VCaP (cell line): ENCODE measurements at regions not wholly inside any gene's neighbourhood (a gene's known extent, or its start where the extent isn't known, plus 50 kb on each side); places are given as distances from the start of the nearest gene placed in this dataset.
A peak's percentile ranks its signal among the peaks of the same experiment; 100 is the strongest.
"Not testable (repeated sequence)": the region's sequence is repeated elsewhere in the genome, so short reads cannot be mapped to it uniquely, and the experiment has no call there.

ENCODE experiments used
- H3K27ac ChIP-seq: fragments of 450-650 bp; 2 replicates; pipeline ENCODE4 v1.5.1; 2017
- CTCF ChIP-seq: fragments of 450-650 bp; conservative IDR thresholded peaks from 2 replicates; pipeline ENCODE4 v1.5.1; 2017; ENCODE audit warnings: mild to moderate bottlenecking, moderate library complexity

DNA sequence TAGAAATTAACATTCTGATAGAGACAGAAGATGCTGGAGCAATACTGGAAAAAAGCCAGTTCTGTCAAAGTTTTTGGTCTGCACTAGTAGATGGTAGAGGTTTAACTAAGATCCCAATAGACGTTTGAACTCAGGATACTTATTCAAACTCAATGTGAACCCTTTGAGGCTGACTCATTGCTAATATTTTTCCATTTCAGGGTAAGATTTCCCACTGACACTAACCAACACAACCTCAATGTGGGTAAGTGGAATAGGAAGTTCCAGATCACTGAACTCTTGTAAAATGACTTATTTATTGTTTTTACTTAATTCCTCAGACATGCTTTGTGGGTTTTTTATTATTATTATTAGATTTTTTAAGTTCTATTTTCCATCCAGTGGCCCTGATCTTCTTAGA, 1024.8 kb downstream of the EPHA3 start:
- TF ChIP-seq CTCF, result no peak
- no peak overlapping the region for H3K27ac ChIP-seq

- no peak overlapping the region for H3K27ac ChIP-seq
- TF ChIP-seq CTCF, result no peak
These were observed 1026.7 kb downstream of the EPHA3 start for GRCh38 chr3:90134090-90134489.

DNA sequence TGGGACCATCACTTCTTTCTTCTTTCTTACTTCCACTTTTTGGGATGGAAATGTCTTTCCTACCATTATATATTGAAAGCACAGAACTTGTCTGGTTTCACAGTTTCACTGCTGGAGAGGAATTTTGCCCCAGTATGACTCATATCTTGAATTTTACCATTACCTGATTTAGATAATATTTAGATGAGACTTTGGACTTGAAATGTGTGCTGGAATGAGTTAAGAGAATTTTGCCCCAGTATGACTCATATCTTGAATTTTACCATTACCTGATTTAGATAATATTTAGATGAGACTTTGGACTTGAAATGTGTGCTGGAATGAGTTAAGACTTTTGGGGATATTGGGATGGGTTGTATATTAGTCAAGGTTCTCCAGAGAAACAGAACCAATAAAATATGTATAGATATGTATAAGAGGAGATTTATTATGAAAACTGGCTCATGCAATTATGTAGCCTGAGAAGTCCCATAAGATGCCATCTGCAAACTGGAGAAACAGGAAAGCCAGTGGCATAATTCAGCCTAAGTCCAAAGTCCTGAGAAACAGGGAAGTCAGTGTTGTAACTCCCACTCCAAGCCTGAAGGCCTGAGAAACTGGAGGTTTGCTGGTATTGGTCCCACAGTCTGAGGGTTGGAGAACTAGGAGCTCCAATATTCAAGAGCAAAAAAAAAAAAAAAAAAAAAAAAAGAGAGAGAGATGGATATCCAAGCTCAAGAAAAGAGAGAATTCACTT, 1029.2 kb downstream of the EPHA3 start:
- TF ChIP-seq CTCF, result no peak
- H3K27ac ChIP-seq, result no peak overlapping the region

GRCh38 chr3:90145094-90145860, 1037.9 kb downstream of the EPHA3 start:
- no peak for TF ChIP-seq CTCF
- H3K27ac ChIP-seq, result no peak overlapping the region

DNA sequence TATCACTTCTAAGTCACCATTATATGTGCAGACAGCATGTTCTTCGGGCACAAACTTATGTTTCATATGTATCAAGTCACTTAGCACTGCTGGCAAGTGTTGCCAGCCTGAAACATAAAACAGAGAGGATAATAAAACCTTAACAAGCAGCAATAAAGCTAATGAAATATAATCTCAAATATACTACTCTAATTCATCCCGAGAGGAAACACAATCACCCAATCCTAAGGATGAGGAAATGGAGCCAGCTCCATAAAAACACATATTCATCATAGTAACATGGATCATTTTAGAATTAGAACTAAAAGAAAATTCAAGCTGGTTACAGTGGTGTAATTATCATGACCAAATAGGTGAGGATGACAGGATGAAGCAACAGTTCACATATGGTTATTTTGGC, 1072.7 kb downstream of the EPHA3 start:
- no peak for TF ChIP-seq CTCF
- H3K27ac ChIP-seq, result no peak overlapping the region

DNA sequence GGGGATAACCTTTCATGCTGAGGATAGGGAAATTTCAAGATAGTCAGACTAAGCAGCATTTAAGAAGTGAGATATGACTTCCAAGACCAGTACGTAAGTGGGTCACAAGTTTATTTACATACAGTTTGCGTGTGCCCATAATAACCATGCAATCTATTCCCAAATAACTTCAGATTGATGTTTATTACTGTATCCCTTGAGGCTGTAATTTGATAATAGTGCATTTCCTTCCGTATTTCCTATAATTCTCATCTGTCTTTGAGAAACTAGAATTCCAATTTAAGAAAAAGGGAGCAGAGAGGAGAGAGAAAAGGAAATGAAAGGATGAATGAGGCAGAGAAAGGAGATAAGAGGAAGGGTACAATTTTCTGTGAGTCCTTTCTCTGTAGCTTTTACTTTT, 1073.1 kb downstream of the EPHA3 start:
- TF ChIP-seq CTCF, result no peak
- H3K27ac ChIP-seq, result no peak overlapping the region

GRCh38 chr3:90182291-90182976, 1075.0 kb downstream of the EPHA3 start:
- peak; percentile 56 for TF ChIP-seq CTCF
- not testable (repeated sequence) for H3K27ac ChIP-seq
